Neural cell (in vitro differentiated cells): ENCODE measurements at regions not wholly inside any gene's neighbourhood (a gene's known extent, or its start where the extent isn't known, plus 50 kb on each side); places are given as distances from the start of the nearest gene placed in this dataset.

Experiments used
- EP300 ChIP-seq: fragments of 450-650 bp; conservative IDR thresholded peaks from 2 replicates; pipeline ENCODE4 v1.6.1; 2014; ENCODE audit warnings: antibody characterized with exemption, mild to moderate bottlenecking, moderate library complexity; ENCODE audit not compliant: poor library complexity, severe bottlenecking
- POLR2AphosphoS5 ChIP-seq: IDR thresholded peaks from 2 replicates; pipeline ENCODE4 v1.6.1; 2012
- RAD21 ChIP-seq: fragments of 450-650 bp; conservative IDR thresholded peaks from 2 replicates; pipeline ENCODE4 v1.6.1; 2014; ENCODE audit warnings: antibody characterized with exemption, mild to moderate bottlenecking, moderate library complexity
- TF ChIP-seq, protein P1 (sequence below): fragments of 450-650 bp; IDR thresholded peaks from 2 replicates; pipeline ENCODE4 v1.5.1; 2014; ENCODE audit warnings: antibody characterized with exemption, mild to moderate bottlenecking, moderate library complexity; ENCODE audit not compliant: poor library complexity, severe bottlenecking

DNA sequence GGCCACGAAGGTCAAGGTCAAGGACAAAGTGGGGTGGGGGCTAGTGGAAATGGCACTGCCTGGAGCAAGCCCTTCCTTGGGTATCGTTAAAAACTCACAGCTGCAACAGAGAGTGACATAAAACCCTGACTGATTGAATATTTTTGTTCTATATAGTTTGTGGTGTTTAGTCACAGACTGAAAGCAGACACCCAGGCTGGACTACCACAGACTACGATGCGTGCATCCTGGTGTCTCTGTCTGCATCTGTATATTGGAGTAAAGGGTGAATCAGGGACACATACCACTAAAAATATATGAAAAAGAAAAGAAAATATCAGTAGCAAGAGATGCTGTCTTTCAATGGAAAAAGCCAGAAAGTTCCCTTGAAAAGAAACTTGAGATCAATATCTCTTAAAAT, 101.4 kb downstream of the KLF6 start:
- TF ChIP-seq, protein P1, sequence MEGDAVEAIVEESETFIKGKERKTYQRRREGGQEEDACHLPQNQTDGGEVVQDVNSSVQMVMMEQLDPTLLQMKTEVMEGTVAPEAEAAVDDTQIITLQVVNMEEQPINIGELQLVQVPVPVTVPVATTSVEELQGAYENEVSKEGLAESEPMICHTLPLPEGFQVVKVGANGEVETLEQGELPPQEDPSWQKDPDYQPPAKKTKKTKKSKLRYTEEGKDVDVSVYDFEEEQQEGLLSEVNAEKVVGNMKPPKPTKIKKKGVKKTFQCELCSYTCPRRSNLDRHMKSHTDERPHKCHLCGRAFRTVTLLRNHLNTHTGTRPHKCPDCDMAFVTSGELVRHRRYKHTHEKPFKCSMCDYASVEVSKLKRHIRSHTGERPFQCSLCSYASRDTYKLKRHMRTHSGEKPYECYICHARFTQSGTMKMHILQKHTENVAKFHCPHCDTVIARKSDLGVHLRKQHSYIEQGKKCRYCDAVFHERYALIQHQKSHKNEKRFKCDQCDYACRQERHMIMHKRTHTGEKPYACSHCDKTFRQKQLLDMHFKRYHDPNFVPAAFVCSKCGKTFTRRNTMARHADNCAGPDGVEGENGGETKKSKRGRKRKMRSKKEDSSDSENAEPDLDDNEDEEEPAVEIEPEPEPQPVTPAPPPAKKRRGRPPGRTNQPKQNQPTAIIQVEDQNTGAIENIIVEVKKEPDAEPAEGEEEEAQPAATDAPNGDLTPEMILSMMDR, result no peak
- TF ChIP-seq EP300, result no peak
- TF ChIP-seq RAD21, result no peak
- no peak for TF ChIP-seq POLR2AphosphoS5
